ENCODE measurements at regions not wholly inside any gene's neighbourhood (a gene's known extent, or its start where the extent isn't known, plus 50 kb on each side); places are given as distances from the start of the nearest gene placed in this dataset.

- no peak for DNase-seq (ENCODE audit: low read depth)
- no peak for TF ChIP-seq POLR2A (IDR thresholded peaks at IDR 0.05; ENCODE audit: extremely low read depth, insufficient read length)
- TF ChIP-seq MAX (IDR thresholded peaks at IDR 0.05; ENCODE audit: low read depth, low read length), result no peak
- TF ChIP-seq MYC (IDR thresholded peaks at IDR 0.05; ENCODE audit: low read depth, low read length), result no peak
- TF ChIP-seq CTCF (IDR thresholded peaks at IDR 0.05; ENCODE audit: low read depth, low read length), result no peak
- H3K4me3 ChIP-seq (ENCODE audit: low read depth, low read length), result no peak overlapping the region
These were observed 141.5 kb downstream of the NSG2 start for GRCh38 chr5:174187001-174187400.

- H3K4me3 ChIP-seq (ENCODE audit: low read depth, low read length), result no peak overlapping the region
These were observed 142.0 kb downstream of the NSG2 start for GRCh38 chr5:174187481-174187880.

GRCh38 chr5:174188295-174188694 lies 142.8 kb downstream of the NSG2 start:
- TF ChIP-seq MYC (IDR thresholded peaks at IDR 0.05; ENCODE audit: low read depth, low read length) (no peak), CTCF (IDR thresholded peaks at IDR 0.05; ENCODE audit: low read depth, low read length) (no peak), MAX (IDR thresholded peaks at IDR 0.05; ENCODE audit: low read depth, low read length) (no peak), POLR2A (IDR thresholded peaks at IDR 0.05; ENCODE audit: extremely low read depth, insufficient read length) (no peak)
- DNase-seq (ENCODE audit: low read depth), result peak; percentile 11
- no peak overlapping the region for H3K4me3 ChIP-seq (ENCODE audit: low read depth, low read length)

More at GRCh38 chr5:174187481-174187880, 142.0 kb downstream of the NSG2 start:
- TF ChIP-seq CTCF (IDR thresholded peaks at IDR 0.05; ENCODE audit: low read depth, low read length), result no peak
- TF ChIP-seq MYC (IDR thresholded peaks at IDR 0.05; ENCODE audit: low read depth, low read length), result no peak
- TF ChIP-seq MAX (IDR thresholded peaks at IDR 0.05; ENCODE audit: low read depth, low read length), result no peak
- no peak for TF ChIP-seq POLR2A (IDR thresholded peaks at IDR 0.05; ENCODE audit: extremely low read depth, insufficient read length)
- DNase-seq (ENCODE audit: low read depth), result no peak

GRCh38 chr5:174189654-174190541 lies 144.4 kb downstream of the NSG2 start:
- H3K4me3 ChIP-seq (ENCODE audit: low read depth, low read length), result no peak overlapping the region
- no peak for DNase-seq (ENCODE audit: low read depth)
- TF ChIP-seq POLR2A (IDR thresholded peaks at IDR 0.05; ENCODE audit: extremely low read depth, insufficient read length) (no peak), CTCF (IDR thresholded peaks at IDR 0.05; ENCODE audit: low read depth, low read length) (no peak), MYC (IDR thresholded peaks at IDR 0.05; ENCODE audit: low read depth, low read length) (no peak), MAX (IDR thresholded peaks at IDR 0.05; ENCODE audit: low read depth, low read length) (no peak)

- TF ChIP-seq CTCF (IDR thresholded peaks at IDR 0.05; ENCODE audit: low read depth, low read length) (no peak), POLR2A (IDR thresholded peaks at IDR 0.05; ENCODE audit: extremely low read depth, insufficient read length) (no peak), MAX (IDR thresholded peaks at IDR 0.05; ENCODE audit: low read depth, low read length) (no peak), MYC (IDR thresholded peaks at IDR 0.05; ENCODE audit: low read depth, low read length) (no peak)
- DNase-seq (ENCODE audit: low read depth), result no peak
These were observed 145.6 kb downstream of the NSG2 start for GRCh38 chr5:174191076-174191475.

More at GRCh38 chr5:174191076-174191475, 145.6 kb downstream of the NSG2 start:
- H3K4me3 ChIP-seq (ENCODE audit: low read depth, low read length), result no peak overlapping the region
